IMR-90 (cell line): ENCODE measurements at regions not wholly inside any gene's neighbourhood (a gene's known extent, or its start where the extent isn't known, plus 50 kb on each side); places are given as distances from the start of the nearest gene placed in this dataset.

Experiments
- ATAC-seq: fragments of 200-7000 bp; cut with Tn5 transposase; 2 replicates; pipeline ENCODE4 v1.9.1; 2020; ENCODE audit warnings: low read depth, mild to moderate bottlenecking, moderate library complexity
- BruUV-seq: library from RNA; stranded (reverse); fragments of 400-500 nt; replicated peaks from 2 replicates; lab custom pipeline; 2021; lab: Mats Ljungman, UMichigan
- CTCF ChIA-PET: fragments of 300-600 bp; formaldehyde crosslinking; extraction: SDS; loops from one replicate; lab custom pipeline; 2021; ENCODE audit warnings: antibody characterized with exemption; lab: Yijun Ruan, JAX
- POLR2A ChIA-PET: fragments of 300-600 bp; sonication (Branson Sonifier 250); formaldehyde crosslinking; loops from one replicate; lab custom pipeline; 2022; ENCODE audit warnings: antibody characterized with exemption; ENCODE audit not compliant: unreplicated experiment; lab: Charles Lee
- DNase-seq: peaks from one replicate; pipeline ENCODE4 v3.0.0; 2013
- H2AFZ ChIP-seq: replicated peaks from 2 replicates; pipeline ENCODE3; 2013; ENCODE audit warnings: low read length, mild to moderate bottlenecking; ENCODE audit not compliant: poor library complexity
- H2AK5ac ChIP-seq: 2 replicates; pipeline ENCODE4 v1.6.1; 2013; ENCODE audit warnings: low read depth, low read length, inconsistent platforms
- H2AK9ac ChIP-seq: replicated peaks from 2 replicates; pipeline ENCODE3; 2013; ENCODE audit warnings: mild to moderate bottlenecking, low read depth, low read length, moderate library complexity; ENCODE audit not compliant: poor library complexity
- H2BK120ac ChIP-seq: 2 replicates; pipeline ENCODE4 v1.6.1; 2013; ENCODE audit warnings: low read depth, low read length, inconsistent platforms
- H2BK15ac ChIP-seq: 3 replicates; pipeline ENCODE4 v1.6.1; 2013; ENCODE audit warnings: low read depth, low read length, inconsistent platforms
- H2BK20ac ChIP-seq: 2 replicates; pipeline ENCODE4 v1.6.1; 2013; ENCODE audit warnings: low read depth, mild to moderate bottlenecking, inconsistent platforms, low read length, moderate library complexity
- H2BK5ac ChIP-seq: 2 replicates; pipeline ENCODE4 v1.6.1; 2013; ENCODE audit warnings: mild to moderate bottlenecking, low read depth, low read length, inconsistent platforms; ENCODE audit not compliant: poor library complexity, severe bottlenecking
- H3K14ac ChIP-seq: replicated peaks from 2 replicates; pipeline ENCODE4 v1.6.1; 2013; ENCODE audit warnings: low read depth, low read length, inconsistent platforms
- H3K18ac ChIP-seq: 2 replicates; pipeline ENCODE4 v1.6.1; 2013; ENCODE audit warnings: low read depth, low read length, control low read depth
- H3K23ac ChIP-seq: 2 replicates; pipeline ENCODE4 v1.6.1; 2013; ENCODE audit warnings: low read depth, low read length, inconsistent platforms
- H3K27ac ChIP-seq: 2 replicates; pipeline ENCODE4 v1.5.1; 2013; ENCODE audit warnings: mild to moderate bottlenecking, control low read depth, low read length; ENCODE audit not compliant: insufficient read depth
- H3K27me3 ChIP-seq: 2 replicates; pipeline ENCODE4 v1.6.1; 2013; ENCODE audit warnings: low read length; ENCODE audit not compliant: control insufficient read depth, insufficient read depth
- H3K36me3 ChIP-seq: 2 replicates; pipeline ENCODE4 v1.6.1; 2013; ENCODE audit warnings: low read length, mixed read lengths; ENCODE audit not compliant: control insufficient read depth, insufficient read depth
- H3K4ac ChIP-seq: 2 replicates; pipeline ENCODE4 v1.6.1; 2013; ENCODE audit warnings: low read depth, low read length, inconsistent platforms
- H3K4me1 ChIP-seq: 2 replicates; pipeline ENCODE4 v1.6.1; 2013; ENCODE audit warnings: low read length, mixed read lengths; ENCODE audit not compliant: control insufficient read depth, insufficient read depth
- H3K4me2 ChIP-seq: 2 replicates; pipeline ENCODE4 v1.6.1; 2013; ENCODE audit warnings: low read depth, mild to moderate bottlenecking, control low read depth, low read length, moderate library complexity
- H3K4me3 ChIP-seq: 2 replicates; pipeline ENCODE4 v1.5.1; 2013; ENCODE audit warnings: low read depth, mild to moderate bottlenecking, control low read depth, low read length, moderate library complexity; ENCODE audit not compliant: insufficient read depth
- H3K56ac ChIP-seq: 2 replicates; pipeline ENCODE4 v1.6.1; 2013; ENCODE audit warnings: low read length, inconsistent platforms; ENCODE audit not compliant: insufficient read depth; ENCODE audit errors: extremely low read depth
- H3K79me1 ChIP-seq, 2 experiments: 2 replicates each; pipeline ENCODE4 v1.6.1; 2013; ENCODE audit warnings: low read length in 2 of 2, inconsistent platforms in 1 of 2, low read depth in 1 of 2
- H3K9ac ChIP-seq: 2 replicates; pipeline ENCODE4 v1.6.1; 2013; ENCODE audit warnings: low read depth, low read length, control low read depth
- H3K9me1 ChIP-seq: 2 replicates; pipeline ENCODE4 v1.6.1; 2013; ENCODE audit warnings: low read length, inconsistent platforms; ENCODE audit not compliant: insufficient read depth
- H3K9me3 ChIP-seq: 2 replicates; pipeline ENCODE4 v1.6.1; 2013; ENCODE audit warnings: low read length; ENCODE audit not compliant: control insufficient read depth, insufficient read depth
- H4K20me1 ChIP-seq: 2 replicates; pipeline ENCODE4 v1.6.1; 2013; ENCODE audit warnings: low read length, inconsistent platforms; ENCODE audit not compliant: insufficient read depth
- H4K5ac ChIP-seq: 2 replicates; pipeline ENCODE4 v1.6.1; 2013; ENCODE audit warnings: mild to moderate bottlenecking, low read depth, low read length, control low read depth
- H4K8ac ChIP-seq, 2 experiments: 2 replicates each; pipeline ENCODE4 v1.6.1; 2013; ENCODE audit warnings: low read depth in 2 of 2, low read length in 2 of 2, control low read depth in 1 of 2, inconsistent platforms in 1 of 2
- H4K91ac ChIP-seq: 2 replicates; pipeline ENCODE4 v1.6.1; 2013; ENCODE audit warnings: low read depth, low read length, inconsistent platforms; ENCODE audit not compliant: insufficient read depth
- RAD21 ChIP-seq: IDR thresholded peaks from 2 replicates; pipeline ENCODE4 v1.6.1; 2012; ENCODE audit warnings: low read length, improper control_type of control experiment
- WGBS, 2 experiments: methylation state at CpG; one replicate each; pipeline versions ENCODE4 v1.1.5 to v1.1.7; 2013; ENCODE audit warnings: missing lambda C conversion rate in 2 of 2; ENCODE audit not compliant: insufficient read length in 1 of 2; ENCODE audit errors: extremely low coverage in 2 of 2; 5-methylcytosine and 5-hydroxymethylcytosine counted together
- dilution Hi-C: fragments of 300-500 bp; cut with HindIII; formaldehyde crosslinking; loops from one replicate; pipeline ENCODE4 v1.14.3; 2018; ENCODE audit warnings: low sequenced_read_pairs; ENCODE audit not compliant: unreplicated experiment
- in situ Hi-C: fragments of 300-500 bp; cut with MboI; formaldehyde crosslinking; loops from 3 replicates; pipeline ENCODE4 v1.14.3; 2019; ENCODE audit warnings: low sequenced_read_pairs, inconsistent platforms, mixed read lengths
- intact Hi-C: fragments of 100-400 bp; cut with micrococcal nuclease; formaldehyde crosslinking; loops from 2 replicates; pipeline ENCODE4 v1.10.0; 2022

DNA sequence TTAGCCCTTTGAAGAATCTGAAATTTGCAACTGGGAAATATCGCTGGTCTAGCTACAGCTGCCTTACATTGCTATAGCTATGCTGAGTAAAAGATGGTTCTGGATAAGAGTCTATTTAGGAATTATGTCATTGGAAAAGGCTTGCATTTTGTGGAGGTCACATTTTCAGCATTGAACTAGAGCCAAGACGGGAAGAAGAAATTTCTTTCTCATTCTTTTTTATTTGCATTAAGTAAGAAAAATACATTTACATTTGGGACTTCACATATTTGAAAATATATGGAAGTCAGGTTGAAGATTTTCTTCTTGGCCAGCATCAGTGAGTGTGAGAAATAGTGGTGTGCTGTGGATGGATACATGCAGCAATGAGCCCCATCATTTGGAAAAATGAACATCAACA, 291.6 kb downstream of the PTBP2 start:
- Histone ChIP-seq H3K56ac (no peak overlapping the region), H3K9me1 (no peaks in the 10 kb centered on the region), H2BK20ac (no peak overlapping the region), H3K9ac (no peak overlapping the region), H4K8ac (no peak overlapping the region), H3K4me3 (no peak overlapping the region), H3K14ac (no peak overlapping the region), H3K27ac (no peak overlapping the region), H3K36me3 (no peaks in the 10 kb centered on the region), H3K4me1 (peaks cover 2% of the 10 kb centered on the region), H4K20me1 (no peaks in the 10 kb centered on the region), H3K23ac (no peak overlapping the region), H2AK5ac (no peak overlapping the region), H2BK5ac (no peak overlapping the region), H3K4ac (no peak overlapping the region), H3K79me1 (no peaks in the 10 kb centered on the region), H2AK9ac (no peak overlapping the region), H2BK120ac (no peak overlapping the region), H3K18ac (no peak overlapping the region), H2AFZ (no peak overlapping the region), H3K9me3 (no peaks in the 10 kb centered on the region), H3K4me2 (no peak overlapping the region), H4K5ac (no peak overlapping the region), H2BK15ac (no peak overlapping the region), H4K91ac (no peak overlapping the region), H3K27me3 (no peaks in the 10 kb centered on the region)
- no peak for DNase-seq
- no TSS peak for BruUV-seq
- no peak for ATAC-seq
- dilution Hi-C loops, result no loop called here
- POLR2A ChIA-PET, result interaction anchor here (0.7 kb wide), 1 partner anchor 192 kb away, joined by 3 read pairs; no protein-coding TSS in a partner anchor
- CTCF ChIA-PET, result interaction anchor here (1.0 kb wide), 1 partner anchor 32 kb away, joined by 3 read pairs; no protein-coding TSS in a partner anchor
- no CpG with 5 or more reads among the region's 2 CpGs for WGBS, 2 experiments
- in situ Hi-C loops, result no loop called here
- intact Hi-C loops, result no loop called here
- TF ChIP-seq RAD21, result no peak
